NB4 (cell line): ENCODE measurements at regions not wholly inside any gene's neighbourhood (a gene's known extent, or its start where the extent isn't known, plus 50 kb on each side); places are given as distances from the start of the nearest gene placed in this dataset.

Experiments
- DNase-seq: peaks from one replicate; pipeline ENCODE4 v3.0.0; 2010; ENCODE audit warnings: low read depth
- H3K4me3 ChIP-seq: one replicate; pipeline ENCODE4 v1.5.1; 2011; ENCODE audit warnings: mild to moderate bottlenecking, low read depth, low read length, moderate library complexity
- CTCF ChIP-seq: IDR thresholded peaks from one replicate; pipeline ENCODE4 v1.5.1; 2012; ENCODE audit warnings: low read depth, low read length
- MAX ChIP-seq: IDR thresholded peaks from 2 replicates; pipeline ENCODE4 v1.6.1; 2011; ENCODE audit warnings: low read depth, low read length
- MYC ChIP-seq: IDR thresholded peaks from 2 replicates; pipeline ENCODE4 v1.6.1; 2011; ENCODE audit warnings: low read depth, low read length
- POLR2A ChIP-seq: IDR thresholded peaks from 2 replicates; pipeline ENCODE4 v1.6.1; 2011; ENCODE audit warnings: mild to moderate bottlenecking; ENCODE audit not compliant: insufficient read length; ENCODE audit errors: extremely low read depth

- H3K4me3 ChIP-seq, result no peak overlapping the region
- DNase-seq, result no peak
- TF ChIP-seq POLR2A, result no peak
- no peak for TF ChIP-seq MYC
- no peak for TF ChIP-seq MAX
- TF ChIP-seq CTCF, result no peak
Observed at GRCh38 chr12:84764001-84764400, 148.6 kb downstream of the SLC6A15 start.

- no peak for DNase-seq
- TF ChIP-seq MAX (no peak), MYC (no peak), CTCF (no peak), POLR2A (no peak)
- H3K4me3 ChIP-seq, result no peak overlapping the region
Observed at GRCh38 chr12:84763107-84763506, 149.5 kb downstream of the SLC6A15 start.

GRCh38 chr12:84760091-84760865 is 152.3 kb downstream of the SLC6A15 start:
- DNase-seq, result no peak
- TF ChIP-seq MYC, result no peak
- no peak for TF ChIP-seq POLR2A
- TF ChIP-seq MAX, result no peak
- no peak for TF ChIP-seq CTCF
- H3K4me3 ChIP-seq, result no peak overlapping the region

- H3K4me3 ChIP-seq, result no peak overlapping the region
- DNase-seq, result peak; percentile 9
- TF ChIP-seq MYC (no peak), CTCF (no peak), POLR2A (no peak), MAX (no peak)
Observed at GRCh38 chr12:84757978-84758377, 154.6 kb downstream of the SLC6A15 start.

- no peak for TF ChIP-seq MYC
- no peak for TF ChIP-seq POLR2A
- no peak for TF ChIP-seq MAX
- no peak for TF ChIP-seq CTCF
- DNase-seq, result no peak
- no peak overlapping the region for H3K4me3 ChIP-seq
Observed at GRCh38 chr12:84756961-84757360, 155.6 kb downstream of the SLC6A15 start.

GRCh38 chr12:84745127-84745526 is 167.5 kb downstream of the SLC6A15 start:
- no peak for DNase-seq
- H3K4me3 ChIP-seq, result no peak overlapping the region
- TF ChIP-seq CTCF (no peak), MYC (no peak), MAX (no peak), POLR2A (no peak)
